Immature natural killer cell (primary cell): ENCODE measurements at regions not wholly inside any gene's neighbourhood (a gene's known extent, or its start where the extent isn't known, plus 50 kb on each side); places are given as distances from the start of the nearest gene placed in this dataset.

ENCODE experiments used
- DNase-seq, 3 donors: peaks; one replicate each; pipeline ENCODE4 v3.0.0; 2022; ENCODE audit warnings: mixed read lengths in 1 of 3
- H3K27ac Mint-ChIP-seq, 6 donors: one replicate each; pipeline ENCODE4 v1.8.0; 2020; ENCODE audit warnings: mixed read lengths in 6 of 6, mild to moderate bottlenecking in 5 of 6, inconsistent platforms in 4 of 6, moderate library complexity in 3 of 6
- H3K27me3 Mint-ChIP-seq, 3 donors: one replicate each; pipeline ENCODE4 v1.8.0; 2020 to 2021; ENCODE audit warnings: low read depth in 3 of 3, mild to moderate bottlenecking in 3 of 3, mixed read lengths in 3 of 3, moderate library complexity in 3 of 3, inconsistent platforms in 1 of 3
- H3K36me3 Mint-ChIP-seq, 3 donors: one replicate each; pipeline ENCODE4 v1.8.0; 2020; ENCODE audit warnings: mixed read lengths in 3 of 3, inconsistent platforms in 2 of 3, mild to moderate bottlenecking in 2 of 3
- H3K4me1 Mint-ChIP-seq, 2 donors: one replicate each; pipeline ENCODE4 v1.8.0; 2020; ENCODE audit warnings: inconsistent platforms in 2 of 2, mild to moderate bottlenecking in 2 of 2, mixed read lengths in 2 of 2, moderate library complexity in 1 of 2
- H3K4me3 Mint-ChIP-seq, 5 donors: one replicate each; pipeline ENCODE4 v1.8.0; 2020; ENCODE audit warnings: mild to moderate bottlenecking in 5 of 5, mixed read lengths in 5 of 5, inconsistent platforms in 3 of 5, moderate library complexity in 3 of 5
- H3K9me3 Mint-ChIP-seq, 6 donors: one replicate each; pipeline ENCODE4 v1.8.0; 2020; ENCODE audit warnings: mild to moderate bottlenecking in 6 of 6, mixed read lengths in 6 of 6, inconsistent platforms in 4 of 6, moderate library complexity in 3 of 6

- Mint-ChIP-seq H3K4me1 (no peaks in the 10 kb centered on the region), H3K9me3 (peaks cover 0 to 12% (median 3%) of the 10 kb centered on the region in 6 donors), H3K4me3 (no peak overlapping the region), H3K36me3 (no peaks in the 10 kb centered on the region), H3K27me3 (peaks cover 3 to 7% (median 3%) of the 10 kb centered on the region in 3 donors), H3K27ac (no peak overlapping the region)
- no peak for DNase-seq
Observed at GRCh38 chr2:160720098-160720497, 226.5 kb upstream of the RBMS1 start.

DNA sequence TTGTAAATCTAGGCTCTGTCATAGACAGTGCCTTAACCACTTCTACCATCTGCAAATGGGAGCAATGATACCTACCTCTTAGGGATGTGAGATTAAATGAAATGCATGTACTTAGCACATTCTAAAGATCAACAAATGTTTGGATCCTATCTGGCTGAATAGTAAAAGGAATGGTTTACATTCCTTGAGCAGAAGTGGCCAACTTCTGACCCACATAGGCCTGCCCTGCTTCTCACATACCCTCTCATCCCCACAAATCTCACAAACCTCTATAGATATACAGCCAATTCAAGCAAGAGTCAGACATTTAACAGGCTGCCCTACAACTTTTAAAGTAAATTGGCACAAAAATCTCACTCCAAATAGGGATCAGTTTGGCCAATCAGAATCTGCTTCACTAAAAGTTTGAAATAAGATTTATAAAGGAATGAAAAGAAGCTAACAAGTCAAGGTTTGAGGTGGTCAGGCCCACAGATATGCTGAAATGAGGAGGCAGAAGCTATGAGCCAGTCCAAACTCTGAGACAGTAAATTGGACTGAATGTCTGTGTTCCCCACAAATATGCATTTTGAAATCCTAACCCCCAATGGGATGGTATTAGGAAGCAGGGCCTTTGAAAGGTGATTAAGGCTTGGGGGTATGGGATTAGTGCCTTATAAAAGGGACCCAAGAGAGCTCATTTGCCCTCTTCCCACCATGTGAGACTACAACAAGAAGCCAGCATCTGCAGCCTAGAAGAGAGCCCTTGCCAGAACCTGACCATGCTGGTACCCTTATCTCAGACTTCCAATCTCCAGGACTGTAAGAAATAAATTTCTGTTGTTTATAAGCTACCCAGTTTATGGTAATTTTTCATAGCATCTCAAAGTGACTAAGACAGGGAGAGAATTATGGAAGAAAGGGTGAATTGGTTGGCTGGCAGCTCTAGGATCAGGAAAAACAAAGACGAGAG is 227.8 kb upstream of the RBMS1 start:
- H3K4me3 Mint-ChIP-seq: no peak overlapping the region
- peaks cover 0 to 12% (median 3%) of the 10 kb centered on the region in 6 donors for H3K9me3 Mint-ChIP-seq
- H3K4me1 Mint-ChIP-seq: no peaks in the 10 kb centered on the region
- H3K36me3 Mint-ChIP-seq: no peaks in the 10 kb centered on the region
- no peak for DNase-seq
- H3K27ac Mint-ChIP-seq: no peak overlapping the region
- peaks cover 3 to 11% (median 3%) of the 10 kb centered on the region in 3 donors for H3K27me3 Mint-ChIP-seq

GRCh38 chr2:160726046-160726445 is 232.4 kb upstream of the RBMS1 start:
- no peaks in the 10 kb centered on the region for H3K4me1 Mint-ChIP-seq
- no peak overlapping the region for H3K27ac Mint-ChIP-seq
- H3K9me3 Mint-ChIP-seq: peaks cover 0 to 12% (median 3%) of the 10 kb centered on the region in 6 donors
- no peak for DNase-seq
- peaks cover 3 to 8% (median 5%) of the 10 kb centered on the region in 3 donors for H3K27me3 Mint-ChIP-seq
- no peaks in the 10 kb centered on the region for H3K36me3 Mint-ChIP-seq
- H3K4me3 Mint-ChIP-seq: no peak overlapping the region

- no peaks in the 10 kb centered on the region for H3K4me1 Mint-ChIP-seq
- H3K9me3 Mint-ChIP-seq: peaks cover 0 to 3% (median 0%) of the 10 kb centered on the region in 6 donors
- H3K4me3 Mint-ChIP-seq: no peak overlapping the region
- H3K36me3 Mint-ChIP-seq: peaks cover 0 to 4% (median 0%) of the 10 kb centered on the region in 3 donors
- H3K27me3 Mint-ChIP-seq: peaks cover 0 to 9% (median 5%) of the 10 kb centered on the region in 3 donors
- H3K27ac Mint-ChIP-seq: no peak overlapping the region
- DNase-seq: no peak
Observed at GRCh38 chr2:160730296-160730995, 236.8 kb upstream of the RBMS1 start.

DNA sequence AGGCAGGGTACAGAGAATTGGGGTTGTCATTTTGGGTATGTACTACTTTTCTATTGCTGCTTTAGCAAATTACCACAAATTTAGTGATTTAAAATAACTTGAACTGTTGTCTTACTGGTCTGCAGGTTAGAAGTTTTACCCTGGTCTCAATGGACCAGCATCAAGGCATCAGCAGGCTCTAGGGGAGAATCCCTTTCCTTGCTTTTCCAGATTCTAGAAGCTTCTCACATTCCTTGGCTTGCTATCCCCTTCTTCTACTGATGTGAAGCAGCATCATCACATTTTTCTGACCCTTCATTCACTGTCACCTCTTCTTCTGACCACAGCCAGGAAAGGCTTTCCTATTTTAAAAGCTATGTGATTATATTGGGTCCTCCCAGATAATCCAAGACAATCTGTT is 237.8 kb upstream of the RBMS1 start:
- Mint-ChIP-seq H3K4me1 (no peaks in the 10 kb centered on the region), H3K4me3 (no peak overlapping the region), H3K9me3 (peaks cover 0 to 3% (median 0%) of the 10 kb centered on the region in 6 donors), H3K27ac (no peak overlapping the region), H3K36me3 (peaks cover 0 to 4% (median 0%) of the 10 kb centered on the region in 3 donors), H3K27me3 (peaks cover 0 to 9% (median 5%) of the 10 kb centered on the region in 3 donors)
- DNase-seq: no peak

DNA sequence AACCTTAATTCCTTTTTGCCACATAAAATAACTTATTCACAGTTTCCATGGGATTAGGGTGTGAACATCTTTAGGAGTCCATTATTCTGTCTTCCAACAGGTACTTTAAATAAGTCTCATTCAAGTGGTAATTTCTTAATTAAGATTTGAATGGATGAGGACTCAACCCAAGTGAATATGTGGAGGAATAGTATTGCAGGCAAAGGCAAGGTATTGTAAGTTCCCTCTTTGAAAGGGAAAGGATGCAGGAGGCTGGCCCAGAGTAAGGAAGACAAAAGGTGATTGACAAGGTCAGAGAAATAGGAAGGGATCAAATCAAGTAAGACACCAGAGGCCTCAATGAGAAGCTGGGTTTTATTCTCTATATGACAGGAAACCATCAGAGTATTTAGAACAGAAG is 238.2 kb upstream of the RBMS1 start:
- H3K27me3 Mint-ChIP-seq: peaks cover 0 to 9% (median 5%) of the 10 kb centered on the region in 3 donors
- H3K36me3 Mint-ChIP-seq: peaks cover 0 to 4% (median 0%) of the 10 kb centered on the region in 3 donors
- H3K9me3 Mint-ChIP-seq: peaks cover 0 to 3% (median 0%) of the 10 kb centered on the region in 6 donors
- H3K4me1 Mint-ChIP-seq: no peaks in the 10 kb centered on the region
- DNase-seq: no peak
- H3K4me3 Mint-ChIP-seq: no peak overlapping the region
- no peak overlapping the region for H3K27ac Mint-ChIP-seq

DNA sequence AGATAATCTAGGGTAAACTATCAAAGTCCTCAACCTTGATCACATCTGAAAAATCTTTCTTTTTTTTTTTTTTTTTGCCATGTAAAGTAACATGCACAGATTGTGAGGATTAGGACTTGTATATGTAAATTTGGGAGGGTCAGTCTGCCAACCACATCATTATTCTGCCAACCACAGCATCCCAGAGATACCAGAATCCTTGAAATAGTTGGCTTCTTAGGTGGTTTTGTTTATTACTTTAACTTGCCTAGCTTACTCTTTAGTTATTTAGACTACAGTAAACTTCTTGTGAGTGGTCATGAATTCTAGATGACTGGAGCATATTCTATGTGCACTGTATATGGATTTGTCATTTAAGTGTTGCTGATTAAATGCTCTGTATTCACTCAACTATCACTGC is 242.1 kb upstream of the RBMS1 start:
- no peak for DNase-seq
- Mint-ChIP-seq H3K4me3 (no peak overlapping the region), H3K27me3 (peaks cover 0 to 7% (median 5%) of the 10 kb centered on the region in 3 donors), H3K36me3 (peaks cover 0 to 4% (median 0%) of the 10 kb centered on the region in 3 donors), H3K9me3 (peaks cover 0 to 3% (median 0%) of the 10 kb centered on the region in 6 donors), H3K27ac (no peak overlapping the region), H3K4me1 (no peaks in the 10 kb centered on the region)

DNA sequence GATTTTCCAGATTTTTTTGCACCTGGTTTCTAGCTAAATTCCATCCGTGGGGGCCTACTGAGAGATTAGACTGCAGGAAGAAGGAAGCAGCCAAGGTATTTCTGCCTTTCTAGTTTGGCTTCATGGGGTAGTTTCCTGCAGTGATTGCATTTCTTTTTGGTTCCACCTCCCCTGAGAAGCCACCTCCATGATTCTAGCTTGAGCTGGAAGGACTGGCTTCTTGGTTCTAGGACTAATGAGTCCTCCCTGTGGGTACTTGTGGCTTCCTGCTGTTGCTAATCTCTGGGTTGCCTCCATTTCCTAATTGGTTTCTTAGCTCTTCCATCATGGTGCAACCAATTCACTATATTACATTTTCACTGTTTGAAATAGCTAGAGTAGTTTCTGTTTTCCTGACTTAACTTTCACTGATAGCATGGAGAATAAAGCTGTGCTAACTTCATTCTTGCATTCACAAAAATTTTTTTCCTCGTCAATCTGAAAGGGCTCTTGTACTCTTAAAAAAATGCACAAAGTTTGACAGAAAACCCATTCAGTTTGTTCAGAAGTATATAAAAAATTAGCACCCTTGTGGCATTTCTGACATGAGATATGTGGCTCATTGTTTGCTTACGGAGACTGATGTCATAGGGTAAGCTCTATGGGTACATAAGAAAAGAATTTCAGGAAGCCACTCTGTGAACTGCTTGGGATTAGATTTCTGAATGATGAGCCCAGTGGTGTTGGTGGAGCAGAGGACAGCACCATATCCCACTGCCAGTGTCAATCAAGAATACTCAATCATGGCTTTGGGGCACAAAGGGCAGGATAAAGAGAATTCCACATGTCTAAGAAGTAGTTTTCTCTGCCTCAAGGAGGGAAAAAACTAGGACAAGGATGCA is 242.8 kb upstream of the RBMS1 start:
- Mint-ChIP-seq H3K4me3 (no peak overlapping the region), H3K4me1 (no peaks in the 10 kb centered on the region), H3K27ac (no peak overlapping the region), H3K9me3 (peaks cover 0 to 3% (median 0%) of the 10 kb centered on the region in 6 donors), H3K27me3 (peaks cover 0 to 9% (median 4%) of the 10 kb centered on the region in 3 donors), H3K36me3 (peaks cover 0 to 4% (median 0%) of the 10 kb centered on the region in 3 donors)
- DNase-seq: no peak

GRCh38 chr2:160737247-160737646 is 243.6 kb upstream of the RBMS1 start:
- Mint-ChIP-seq H3K36me3 (peaks cover 0 to 4% (median 0%) of the 10 kb centered on the region in 3 donors), H3K27ac (no peak overlapping the region)

DNA sequence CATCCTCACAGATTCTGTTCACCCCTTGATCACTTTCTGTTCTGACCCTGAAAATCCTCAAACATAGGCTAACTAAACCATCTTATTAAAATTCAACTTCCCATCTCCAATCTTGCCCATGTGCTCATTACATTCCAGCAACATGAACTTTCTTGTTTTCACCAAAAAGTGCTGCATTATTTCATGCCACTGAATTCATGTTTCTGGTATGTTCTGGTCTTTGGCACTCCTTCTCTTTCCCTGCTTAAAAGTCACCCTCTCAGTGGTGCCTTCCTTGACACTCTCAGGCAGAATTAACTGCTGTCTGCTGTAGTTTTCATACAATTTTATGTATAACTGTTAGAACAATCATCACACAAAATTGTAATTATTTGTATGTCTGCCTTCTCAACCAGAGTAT is 247.7 kb upstream of the RBMS1 start:
- peaks cover 0 to 6% (median 0%) of the 10 kb centered on the region in 3 donors for H3K27me3 Mint-ChIP-seq
- H3K27ac Mint-ChIP-seq: no peak overlapping the region

More at GRCh38 chr2:160737247-160737646, 243.6 kb upstream of the RBMS1 start:
- DNase-seq: no peak
- Mint-ChIP-seq H3K4me3 (no peak overlapping the region), H3K9me3 (peaks cover 0 to 3% (median 0%) of the 10 kb centered on the region in 6 donors), H3K4me1 (no peaks in the 10 kb centered on the region), H3K27me3 (peaks cover 0 to 11% (median 1%) of the 10 kb centered on the region in 3 donors)

DNA sequence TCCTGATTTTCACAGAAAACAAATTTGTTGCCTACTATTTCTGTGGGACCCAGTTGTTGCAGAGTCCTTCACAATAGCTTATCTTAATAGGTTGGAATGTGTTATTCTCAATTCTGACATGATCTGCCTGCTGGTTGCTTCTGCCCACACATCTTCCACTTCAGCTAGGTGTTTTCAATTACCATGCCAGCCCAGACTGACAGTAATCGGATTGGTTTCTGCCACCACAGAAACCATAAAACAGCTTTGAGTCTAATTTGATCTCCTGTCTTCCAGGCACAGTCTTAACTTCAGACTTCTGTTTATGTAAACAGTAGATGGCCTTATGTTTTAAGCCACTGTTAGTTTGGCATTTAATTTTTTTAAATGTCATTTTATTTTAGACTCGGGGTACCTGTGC is 248.2 kb upstream of the RBMS1 start:
- Mint-ChIP-seq H3K27me3 (peaks cover 0 to 8% (median 3%) of the 10 kb centered on the region in 3 donors), H3K9me3 (no peaks in the 10 kb centered on the region), H3K36me3 (no peaks in the 10 kb centered on the region), H3K27ac (no peak overlapping the region), H3K4me3 (no peak overlapping the region), H3K4me1 (no peaks in the 10 kb centered on the region)
- no peak for DNase-seq

More for the DNA sequence above, 247.7 kb upstream of the RBMS1 start:
- no peaks in the 10 kb centered on the region for H3K4me1 Mint-ChIP-seq
- H3K36me3 Mint-ChIP-seq: no peaks in the 10 kb centered on the region
- DNase-seq: no peak
- no peak overlapping the region for H3K4me3 Mint-ChIP-seq
- H3K9me3 Mint-ChIP-seq: no peaks in the 10 kb centered on the region

DNA sequence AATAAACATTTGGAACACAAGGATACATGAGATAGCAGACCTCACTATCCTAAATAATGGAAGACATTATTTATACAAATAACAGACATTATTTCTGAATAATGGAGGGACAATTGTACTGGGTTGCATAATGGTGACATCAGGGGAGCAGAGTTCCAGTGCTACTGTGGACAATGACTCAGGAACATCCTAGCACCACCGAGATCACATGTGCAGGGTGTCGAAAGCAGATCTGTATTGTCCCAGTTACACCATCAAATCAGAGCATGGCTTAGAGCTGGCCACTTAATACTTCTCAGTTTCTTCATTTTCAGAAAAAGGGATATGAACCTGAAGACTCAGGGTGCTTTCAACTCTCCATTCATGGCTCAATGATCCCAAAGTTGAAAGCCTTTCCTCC is 249.1 kb upstream of the RBMS1 start:
- no peaks in the 10 kb centered on the region for H3K4me1 Mint-ChIP-seq
- no peak overlapping the region for H3K4me3 Mint-ChIP-seq
- H3K27ac Mint-ChIP-seq: no peak overlapping the region
- no peaks in the 10 kb centered on the region for H3K36me3 Mint-ChIP-seq
- H3K9me3 Mint-ChIP-seq: no peaks in the 10 kb centered on the region
- no peak for DNase-seq
- H3K27me3 Mint-ChIP-seq: peaks cover 0 to 8% (median 4%) of the 10 kb centered on the region in 3 donors

DNA sequence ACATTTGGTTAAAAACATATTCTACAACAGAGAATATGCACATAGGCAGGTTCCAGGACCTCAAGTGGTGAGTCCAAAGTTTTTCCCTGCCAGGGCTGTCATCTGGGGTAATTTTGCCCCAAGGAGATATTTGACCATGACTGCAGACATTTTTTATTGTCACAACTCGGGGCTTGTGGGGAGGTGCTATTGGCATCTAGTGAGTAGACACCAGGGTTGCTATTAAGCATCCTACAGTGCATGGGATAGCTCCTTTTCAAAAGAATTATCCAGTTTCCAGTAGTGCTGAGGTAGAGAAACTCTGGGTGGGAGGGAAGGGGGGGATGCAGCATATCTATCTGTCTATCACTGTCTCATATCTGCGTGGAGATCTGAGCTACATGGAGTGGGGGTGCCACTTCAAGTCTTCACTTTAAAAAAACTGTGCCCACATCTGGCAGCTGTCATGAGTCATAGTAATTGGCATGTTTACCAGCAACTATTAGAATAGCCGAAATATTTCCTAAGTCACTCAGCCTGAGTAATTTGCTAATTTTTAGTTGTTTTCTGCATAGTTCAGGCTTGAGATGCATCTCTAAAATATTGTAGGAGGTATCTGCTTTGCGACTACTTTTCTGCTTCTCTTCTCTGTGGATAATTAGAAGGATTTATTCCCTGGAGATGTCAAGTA is 254.0 kb upstream of the RBMS1 start:
- Mint-ChIP-seq H3K27ac (no peak overlapping the region), H3K9me3 (peaks cover 0 to 2% (median 0%) of the 10 kb centered on the region in 6 donors), H3K4me1 (no peaks in the 10 kb centered on the region), H3K27me3 (peaks cover 0 to 8% (median 4%) of the 10 kb centered on the region in 3 donors), H3K4me3 (no peak overlapping the region), H3K36me3 (no peaks in the 10 kb centered on the region)
- DNase-seq: no peak
